Prostate gland (tissue), 2 donors: ENCODE measurements at regions not wholly inside any gene's neighbourhood (a gene's known extent, or its start where the extent isn't known, plus 50 kb on each side); places are given as distances from the start of the nearest gene placed in this dataset.

Source experiments
- CTCF ChIP-seq, 4 experiments: fragments of 200-600 bp in 2 of 4; fragments of 450-650 bp in 2 of 4; sonication (generic) in 2 of 4; IDR thresholded peaks; 1 replicate in 3 of 4; 2 replicates in 1 of 4; pipeline ENCODE4 v1.5.1; 2016 to 2019; ENCODE audit warnings: antibody characterized with exemption in 4 of 4, mild to moderate bottlenecking in 2 of 4, moderate library complexity in 2 of 4
- POLR2A ChIP-seq: fragments of 450-650 bp; IDR thresholded peaks from one replicate; pipeline ENCODE4 v1.6.1; 2016; ENCODE audit warnings: antibody characterized with exemption, mild to moderate bottlenecking

- no peak for TF ChIP-seq CTCF (IDR thresholded peaks at IDR 0.05)
- TF ChIP-seq POLR2A = no peak
These were observed 421.9 kb upstream of the SEMA3D start for GRCh38 chr7:85608804-85609203.
